SK-N-SH treated with all-trans-retinoic acid at 6 μM for 48 hours (cell line): ENCODE measurements at regions not wholly inside any gene's neighbourhood (a gene's known extent, or its start where the extent isn't known, plus 50 kb on each side); places are given as distances from the start of the nearest gene placed in this dataset.
"Not testable (repeated sequence)": the region's sequence is repeated elsewhere in the genome, so short reads cannot be mapped to it uniquely, and the experiment has no call there.

Source experiments
- ATAC-seq: fragments of 200-7000 bp; cut with Tn5 transposase; 3 replicates; pipeline ENCODE4 v1.9.1; 2020; ENCODE audit warnings: mild to moderate bottlenecking, moderate library complexity
- ARNTL ChIP-seq: fragments of 450-650 bp; formaldehyde crosslinking; IDR thresholded peaks from 2 replicates; pipeline ENCODE4 v1.5.0; 2020; ENCODE audit warnings: low read depth, mild to moderate bottlenecking, moderate library complexity, borderline replicate concordance
- BACH2 ChIP-seq: fragments of 250-450 bp; sonication (Bioruptor Pico); IDR thresholded peaks from 2 replicates; pipeline ENCODE4 v1.9.0; 2021; ENCODE audit warnings: mild to moderate bottlenecking, borderline replicate concordance
- CSDC2 ChIP-seq: fragments of 250-450 bp; sonication (Bioruptor Pico); IDR thresholded peaks from 2 replicates; pipeline ENCODE4 v1.5.0; 2020; ENCODE audit warnings: mild to moderate bottlenecking, moderate library complexity
- ESRRG ChIP-seq: fragments of 250-450 bp; sonication (Bioruptor Pico); IDR thresholded peaks from 2 replicates; pipeline ENCODE4 v1.6.1; 2021; ENCODE audit warnings: mild to moderate bottlenecking
- ISL1 ChIP-seq: fragments of 250-450 bp; sonication (Bioruptor Pico); IDR thresholded peaks from 2 replicates; pipeline ENCODE4 v2.1.2; 2022; ENCODE audit warnings: mild to moderate bottlenecking, moderate library complexity
- OSR1 ChIP-seq: fragments of 250-450 bp; sonication (Bioruptor Pico); IDR thresholded peaks from 2 replicates; pipeline ENCODE4 v1.8.0; 2022; ENCODE audit warnings: moderate library complexity, mild to moderate bottlenecking, inconsistent platforms
- RARB ChIP-seq: fragments of 250-450 bp; sonication (Bioruptor Pico); IDR thresholded peaks from 2 replicates; pipeline ENCODE4 v1.8.0; 2021; ENCODE audit warnings: mild to moderate bottlenecking, moderate library complexity
- TCF4 ChIP-seq: fragments of 250-450 bp; sonication (Bioruptor Pico); IDR thresholded peaks from 2 replicates; pipeline ENCODE4 v1.8.0; 2021; ENCODE audit warnings: mild to moderate bottlenecking, moderate library complexity, borderline replicate concordance
- TOX ChIP-seq: fragments of 250-450 bp; sonication (Bioruptor Pico); IDR thresholded peaks from 2 replicates; pipeline ENCODE4 v1.8.0; 2021; ENCODE audit warnings: mild to moderate bottlenecking, moderate library complexity, borderline replicate concordance
- ZC3H10 ChIP-seq: fragments of 250-450 bp; sonication (Bioruptor Pico); IDR thresholded peaks from 2 replicates; pipeline ENCODE4 v1.5.1; 2021; ENCODE audit warnings: mild to moderate bottlenecking, moderate library complexity
- ZFP3 ChIP-seq: fragments of 250-450 bp; sonication (Bioruptor Pico); IDR thresholded peaks from 2 replicates; pipeline ENCODE4 v1.5.0; 2020; ENCODE audit warnings: mild to moderate bottlenecking, moderate library complexity
- ZFP30 ChIP-seq: fragments of 450-650 bp; formaldehyde crosslinking; IDR thresholded peaks from 2 replicates; pipeline ENCODE4 v1.5.0; 2022; ENCODE audit warnings: mild to moderate bottlenecking, moderate library complexity
- ZNF565 ChIP-seq: fragments of 450-650 bp; formaldehyde crosslinking; conservative IDR thresholded peaks from 2 replicates; pipeline ENCODE4 v1.5.0; 2020; ENCODE audit warnings: low read depth, mild to moderate bottlenecking, moderate library complexity
- ZNF70 ChIP-seq: fragments of 450-650 bp; formaldehyde crosslinking; IDR thresholded peaks from 2 replicates; pipeline ENCODE4 v1.5.0; 2020; ENCODE audit warnings: mild to moderate bottlenecking, moderate library complexity
- ZNF8 ChIP-seq: fragments of 450-650 bp; formaldehyde crosslinking; IDR thresholded peaks from 2 replicates; pipeline ENCODE4 v1.5.0; 2020; ENCODE audit warnings: mild to moderate bottlenecking, moderate library complexity
- TF ChIP-seq, protein P1 (sequence below): fragments of 250-450 bp; sonication (Bioruptor Pico); IDR thresholded peaks from 2 replicates; pipeline ENCODE4 v1.5.1; 2020; ENCODE audit warnings: low read depth, mild to moderate bottlenecking, moderate library complexity
- TF ChIP-seq, protein P2 (sequence below): fragments of 250-450 bp; sonication (Bioruptor Pico); IDR thresholded peaks from 2 replicates; pipeline ENCODE4 v1.5.0; 2020; ENCODE audit warnings: mild to moderate bottlenecking, moderate library complexity
- TF ChIP-seq, protein P3 (sequence below): fragments of 250-450 bp; sonication (Bioruptor Pico); IDR thresholded peaks from 2 replicates; pipeline ENCODE4 v1.8.0; 2021; ENCODE audit warnings: low read depth, mild to moderate bottlenecking, moderate library complexity, borderline replicate concordance
- TF ChIP-seq, protein P4 (sequence below): fragments of 250-450 bp; sonication (Bioruptor Pico); IDR thresholded peaks from 2 replicates; pipeline ENCODE4 v1.5.1; 2021; ENCODE audit warnings: mild to moderate bottlenecking, moderate library complexity
- TF ChIP-seq, protein P5 (sequence below): fragments of 250-450 bp; sonication (Bioruptor Pico); IDR thresholded peaks from 2 replicates; pipeline ENCODE4 v1.8.0; 2020; ENCODE audit warnings: mild to moderate bottlenecking, moderate library complexity, borderline replicate concordance

DNA sequence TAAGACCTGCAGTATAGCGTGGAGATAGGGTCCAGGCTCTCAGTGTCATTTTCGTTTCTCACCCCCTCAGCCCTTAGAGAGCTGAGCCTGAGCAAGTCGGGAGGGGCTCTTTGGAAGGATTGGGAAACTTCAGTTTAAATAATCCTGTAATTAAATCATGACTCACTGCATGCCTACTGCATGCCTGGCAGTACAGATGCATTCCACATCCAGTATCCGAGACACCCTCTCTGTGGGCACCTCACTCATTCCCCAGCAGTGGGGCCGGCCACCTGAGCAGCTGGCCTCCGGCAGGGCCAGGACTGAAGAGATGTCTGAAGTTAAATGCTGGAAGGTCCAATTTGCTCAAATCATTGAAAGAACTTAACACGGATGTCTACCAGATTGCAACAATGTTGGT, 316.6 kb downstream of the THBS2 start:
- no peak for TF ChIP-seq ISL1
- no peak for TF ChIP-seq TCF4
- no peak for TF ChIP-seq OSR1
- no peak for TF ChIP-seq ZC3H10
- ATAC-seq: peak; percentile 85

DNA sequence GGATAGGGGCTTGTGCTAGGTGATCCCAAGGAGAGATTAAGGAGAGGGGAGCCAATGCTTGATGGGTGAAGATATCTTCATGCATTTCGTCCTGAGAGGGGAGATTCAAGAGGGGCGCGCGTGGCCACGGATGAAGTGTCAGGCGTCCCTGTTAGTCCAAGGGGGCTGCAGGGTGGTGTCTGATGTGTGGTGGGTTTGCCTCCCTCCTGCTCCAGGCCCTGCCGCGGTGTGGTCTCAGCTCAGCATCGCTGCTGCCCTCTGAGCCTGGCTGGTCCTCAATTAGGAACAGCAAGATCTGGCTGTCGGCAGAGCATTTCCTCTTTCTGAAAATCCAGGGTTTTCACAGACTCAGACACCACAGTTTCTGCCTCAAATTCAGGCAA, 318.0 kb downstream of the THBS2 start:
- no peak for ATAC-seq
- TF ChIP-seq ZNF565 (CRISPR knock-in tag): no peak
- TF ChIP-seq, protein P1, sequence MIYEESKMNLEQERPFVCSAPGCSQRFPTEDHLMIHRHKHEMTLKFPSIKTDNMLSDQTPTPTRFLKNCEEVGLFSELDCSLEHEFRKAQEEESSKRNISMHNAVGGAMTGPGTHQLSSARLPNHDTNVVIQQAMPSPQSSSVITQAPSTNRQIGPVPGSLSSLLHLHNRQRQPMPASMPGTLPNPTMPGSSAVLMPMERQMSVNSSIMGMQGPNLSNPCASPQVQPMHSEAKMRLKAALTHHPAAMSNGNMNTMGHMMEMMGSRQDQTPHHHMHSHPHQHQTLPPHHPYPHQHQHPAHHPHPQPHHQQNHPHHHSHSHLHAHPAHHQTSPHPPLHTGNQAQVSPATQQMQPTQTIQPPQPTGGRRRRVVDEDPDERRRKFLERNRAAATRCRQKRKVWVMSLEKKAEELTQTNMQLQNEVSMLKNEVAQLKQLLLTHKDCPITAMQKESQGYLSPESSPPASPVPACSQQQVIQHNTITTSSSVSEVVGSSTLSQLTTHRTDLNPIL (CRISPR knock-in tag): no peak
- no peak for TF ChIP-seq ARNTL (CRISPR knock-in tag)
- no peak for TF ChIP-seq OSR1
- TF ChIP-seq, protein P2, sequence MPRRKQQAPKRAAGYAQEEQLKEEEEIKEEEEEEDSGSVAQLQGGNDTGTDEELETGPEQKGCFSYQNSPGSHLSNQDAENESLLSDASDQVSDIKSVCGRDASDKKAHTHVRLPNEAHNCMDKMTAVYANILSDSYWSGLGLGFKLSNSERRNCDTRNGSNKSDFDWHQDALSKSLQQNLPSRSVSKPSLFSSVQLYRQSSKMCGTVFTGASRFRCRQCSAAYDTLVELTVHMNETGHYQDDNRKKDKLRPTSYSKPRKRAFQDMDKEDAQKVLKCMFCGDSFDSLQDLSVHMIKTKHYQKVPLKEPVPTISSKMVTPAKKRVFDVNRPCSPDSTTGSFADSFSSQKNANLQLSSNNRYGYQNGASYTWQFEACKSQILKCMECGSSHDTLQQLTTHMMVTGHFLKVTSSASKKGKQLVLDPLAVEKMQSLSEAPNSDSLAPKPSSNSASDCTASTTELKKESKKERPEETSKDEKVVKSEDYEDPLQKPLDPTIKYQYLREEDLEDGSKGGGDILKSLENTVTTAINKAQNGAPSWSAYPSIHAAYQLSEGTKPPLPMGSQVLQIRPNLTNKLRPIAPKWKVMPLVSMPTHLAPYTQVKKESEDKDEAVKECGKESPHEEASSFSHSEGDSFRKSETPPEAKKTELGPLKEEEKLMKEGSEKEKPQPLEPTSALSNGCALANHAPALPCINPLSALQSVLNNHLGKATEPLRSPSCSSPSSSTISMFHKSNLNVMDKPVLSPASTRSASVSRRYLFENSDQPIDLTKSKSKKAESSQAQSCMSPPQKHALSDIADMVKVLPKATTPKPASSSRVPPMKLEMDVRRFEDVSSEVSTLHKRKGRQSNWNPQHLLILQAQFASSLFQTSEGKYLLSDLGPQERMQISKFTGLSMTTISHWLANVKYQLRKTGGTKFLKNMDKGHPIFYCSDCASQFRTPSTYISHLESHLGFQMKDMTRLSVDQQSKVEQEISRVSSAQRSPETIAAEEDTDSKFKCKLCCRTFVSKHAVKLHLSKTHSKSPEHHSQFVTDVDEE (CRISPR knock-in tag): no peak
- TF ChIP-seq TCF4: no peak
- TF ChIP-seq RARB: no peak
- TF ChIP-seq ZNF70 (CRISPR knock-in tag): no peak
- TF ChIP-seq, protein P3, sequence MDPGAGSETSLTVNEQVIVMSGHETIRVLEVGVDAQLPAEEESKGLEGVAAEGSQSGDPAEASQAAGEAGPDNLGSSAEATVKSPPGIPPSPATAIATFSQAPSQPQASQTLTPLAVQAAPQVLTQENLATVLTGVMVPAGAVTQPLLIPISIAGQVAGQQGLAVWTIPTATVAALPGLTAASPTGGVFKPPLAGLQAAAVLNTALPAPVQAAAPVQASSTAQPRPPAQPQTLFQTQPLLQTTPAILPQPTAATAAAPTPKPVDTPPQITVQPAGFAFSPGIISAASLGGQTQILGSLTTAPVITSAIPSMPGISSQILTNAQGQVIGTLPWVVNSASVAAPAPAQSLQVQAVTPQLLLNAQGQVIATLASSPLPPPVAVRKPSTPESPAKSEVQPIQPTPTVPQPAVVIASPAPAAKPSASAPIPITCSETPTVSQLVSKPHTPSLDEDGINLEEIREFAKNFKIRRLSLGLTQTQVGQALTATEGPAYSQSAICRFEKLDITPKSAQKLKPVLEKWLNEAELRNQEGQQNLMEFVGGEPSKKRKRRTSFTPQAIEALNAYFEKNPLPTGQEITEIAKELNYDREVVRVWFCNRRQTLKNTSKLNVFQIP: no peak
- TF ChIP-seq, protein P4, sequence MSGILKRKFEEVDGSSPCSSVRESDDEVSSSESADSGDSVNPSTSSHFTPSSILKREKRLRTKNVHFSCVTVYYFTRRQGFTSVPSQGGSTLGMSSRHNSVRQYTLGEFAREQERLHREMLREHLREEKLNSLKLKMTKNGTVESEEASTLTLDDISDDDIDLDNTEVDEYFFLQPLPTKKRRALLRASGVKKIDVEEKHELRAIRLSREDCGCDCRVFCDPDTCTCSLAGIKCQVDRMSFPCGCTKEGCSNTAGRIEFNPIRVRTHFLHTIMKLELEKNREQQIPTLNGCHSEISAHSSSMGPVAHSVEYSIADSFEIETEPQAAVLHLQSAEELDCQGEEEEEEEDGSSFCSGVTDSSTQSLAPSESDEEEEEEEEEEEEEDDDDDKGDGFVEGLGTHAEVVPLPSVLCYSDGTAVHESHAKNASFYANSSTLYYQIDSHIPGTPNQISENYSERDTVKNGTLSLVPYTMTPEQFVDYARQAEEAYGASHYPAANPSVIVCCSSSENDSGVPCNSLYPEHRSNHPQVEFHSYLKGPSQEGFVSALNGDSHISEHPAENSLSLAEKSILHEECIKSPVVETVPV (CRISPR knock-in tag): no peak
- TF ChIP-seq BACH2: no peak
- no peak for TF ChIP-seq ZFP30 (CRISPR knock-in tag)
- no peak for TF ChIP-seq CSDC2 (CRISPR knock-in tag)
- no peak for TF ChIP-seq ZFP3 (CRISPR knock-in tag)
- TF ChIP-seq TOX: no peak
- no peak for TF ChIP-seq ESRRG (CRISPR knock-in tag)
- no peak for TF ChIP-seq ISL1
- TF ChIP-seq ZC3H10: no peak

DNA sequence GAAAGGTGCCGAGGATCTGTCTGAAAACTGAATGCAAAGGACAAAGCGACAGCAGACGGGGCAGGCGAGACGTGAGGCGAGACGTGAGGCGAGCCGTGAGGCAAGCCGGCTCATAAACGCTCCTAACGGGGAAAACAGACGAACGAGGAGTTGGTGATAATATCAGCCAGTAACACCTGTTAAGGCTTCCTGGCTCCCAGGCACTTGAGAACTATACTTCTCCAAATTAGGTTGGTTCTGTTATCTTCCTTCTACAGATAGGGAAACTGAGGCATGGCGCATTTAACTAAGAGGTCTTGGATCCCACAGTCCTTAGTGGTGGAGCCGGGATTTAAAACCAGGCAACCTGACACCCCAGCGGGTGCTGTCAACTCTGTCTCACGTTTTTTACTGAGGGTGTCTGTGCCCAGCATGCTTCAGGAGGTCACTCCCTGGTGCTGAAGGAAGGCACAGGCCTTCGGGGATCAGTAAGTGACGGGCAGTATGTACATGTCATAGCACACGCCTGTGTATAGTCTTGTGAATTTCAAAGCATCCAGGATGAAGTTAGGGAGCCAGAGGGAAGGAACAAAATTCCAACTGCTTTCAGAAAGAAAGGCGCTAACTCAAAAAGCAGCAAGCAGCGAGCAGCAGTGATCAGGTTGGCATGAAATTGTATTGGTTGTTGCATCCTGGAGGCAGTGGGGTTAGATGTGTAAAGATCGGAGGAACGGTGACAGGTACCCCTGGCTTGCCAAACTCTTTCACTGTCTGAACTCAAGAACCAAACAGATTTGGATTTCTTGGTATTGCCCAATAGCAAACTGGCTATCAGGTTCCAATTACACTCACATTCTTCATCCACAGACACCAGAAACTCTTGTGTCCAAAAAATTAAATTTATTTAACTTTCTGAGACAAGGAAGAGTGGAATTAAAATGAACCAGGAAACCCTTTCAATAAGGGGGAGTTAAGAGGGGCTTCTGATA, 318.7 kb downstream of the THBS2 start:
- no peak for ATAC-seq
- TF ChIP-seq, protein P5, sequence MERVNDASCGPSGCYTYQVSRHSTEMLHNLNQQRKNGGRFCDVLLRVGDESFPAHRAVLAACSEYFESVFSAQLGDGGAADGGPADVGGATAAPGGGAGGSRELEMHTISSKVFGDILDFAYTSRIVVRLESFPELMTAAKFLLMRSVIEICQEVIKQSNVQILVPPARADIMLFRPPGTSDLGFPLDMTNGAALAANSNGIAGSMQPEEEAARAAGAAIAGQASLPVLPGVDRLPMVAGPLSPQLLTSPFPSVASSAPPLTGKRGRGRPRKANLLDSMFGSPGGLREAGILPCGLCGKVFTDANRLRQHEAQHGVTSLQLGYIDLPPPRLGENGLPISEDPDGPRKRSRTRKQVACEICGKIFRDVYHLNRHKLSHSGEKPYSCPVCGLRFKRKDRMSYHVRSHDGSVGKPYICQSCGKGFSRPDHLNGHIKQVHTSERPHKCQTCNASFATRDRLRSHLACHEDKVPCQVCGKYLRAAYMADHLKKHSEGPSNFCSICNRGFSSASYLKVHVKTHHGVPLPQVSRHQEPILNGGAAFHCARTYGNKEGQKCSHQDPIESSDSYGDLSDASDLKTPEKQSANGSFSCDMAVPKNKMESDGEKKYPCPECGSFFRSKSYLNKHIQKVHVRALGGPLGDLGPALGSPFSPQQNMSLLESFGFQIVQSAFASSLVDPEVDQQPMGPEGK (CRISPR knock-in tag): no peak
- no peak for TF ChIP-seq ZFP3 (CRISPR knock-in tag)
- TF ChIP-seq, protein P2 (CRISPR knock-in tag): no peak
- TF ChIP-seq ZNF8 (CRISPR knock-in tag): no peak
- TF ChIP-seq BACH2: no peak

DNA sequence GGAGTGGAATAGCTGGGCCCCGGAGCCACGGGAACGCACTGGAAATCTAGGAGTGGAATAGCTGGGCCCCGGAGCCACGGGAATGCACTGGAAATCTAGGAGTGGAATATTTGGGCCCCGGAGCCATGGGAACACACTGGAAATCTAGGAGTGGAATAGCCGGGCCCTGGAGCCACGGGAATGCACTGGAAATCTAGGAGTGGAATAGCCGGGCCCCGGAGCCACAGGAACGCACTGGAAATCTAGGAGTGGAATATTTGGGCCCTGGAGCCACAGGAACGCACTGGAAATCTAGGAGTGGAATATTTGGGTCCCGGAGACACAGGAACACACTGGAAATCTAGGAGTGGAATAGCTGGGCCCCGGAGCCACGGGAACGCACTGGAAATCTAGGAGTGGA, 321.5 kb downstream of the THBS2 start:
- ATAC-seq: not testable (repeated sequence)

DNA sequence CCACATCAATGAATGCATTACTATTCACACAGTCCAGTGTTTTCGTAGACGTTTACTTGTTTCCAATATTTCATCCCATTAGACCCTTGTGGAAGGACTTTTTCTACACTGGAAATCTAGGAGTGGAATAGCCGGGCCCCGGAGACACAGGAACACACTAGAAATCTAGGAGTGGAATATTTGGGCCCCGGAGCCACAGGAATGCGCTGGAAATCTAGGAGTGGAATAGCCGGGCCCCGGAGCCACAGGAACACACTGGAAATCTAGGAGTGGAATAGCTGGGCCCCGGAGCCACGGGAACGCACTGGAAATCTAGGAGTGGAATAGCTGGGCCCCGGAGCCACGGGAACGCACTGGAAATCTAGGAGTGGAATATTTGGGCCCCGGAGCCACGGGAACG, 322.6 kb downstream of the THBS2 start:
- not testable (repeated sequence) for ATAC-seq
